Fibroblast of lung (primary cell): ENCODE measurements at regions not wholly inside any gene's neighbourhood (a gene's known extent, or its start where the extent isn't known, plus 50 kb on each side); places are given as distances from the start of the nearest gene placed in this dataset.

Experiments
- DNase-seq, 2 donors: peaks; one replicate each; pipeline versions ENCODE4 v3.0.0 to v3.0.0-alpha.2; 2010; ENCODE audit warnings: low read depth in 2 of 2
- H2AFZ ChIP-seq: 2 replicates; pipeline ENCODE4 v1.5.1; 2012; ENCODE audit warnings: low read length, control low read depth, inconsistent platforms
- H3K27ac ChIP-seq: 2 replicates; pipeline ENCODE4 v1.5.1; 2011; ENCODE audit warnings: low read length, control low read depth; ENCODE audit not compliant: insufficient read depth
- H3K27me3 ChIP-seq: 2 replicates; pipeline ENCODE4 v1.5.1; 2011; ENCODE audit warnings: mild to moderate bottlenecking, low read length; ENCODE audit not compliant: control insufficient read depth, insufficient read depth
- H3K36me3 ChIP-seq: 2 replicates; pipeline ENCODE4 v1.5.1; 2011; ENCODE audit warnings: low read length; ENCODE audit not compliant: control insufficient read depth, insufficient read depth
- H3K4me1 ChIP-seq: 2 replicates; pipeline ENCODE4 v1.5.1; 2011; ENCODE audit warnings: low read length; ENCODE audit not compliant: control insufficient read depth, insufficient read depth; ENCODE audit errors: extremely low read depth
- H3K4me2 ChIP-seq: 2 replicates; pipeline ENCODE4 v1.5.1; 2011; ENCODE audit warnings: low read length, control low read depth; ENCODE audit not compliant: insufficient read depth; ENCODE audit errors: extremely low read depth
- H3K4me3 ChIP-seq, 4 experiments: fragments of 200-600 bp in 1 of 4; sonication (generic) in 1 of 4; replicated peaks in 1 of 4; 2 replicates each; pipeline ENCODE4 v1.5.1; 2011 to 2016; ENCODE audit warnings: low read length in 4 of 4, low read depth in 3 of 4, mild to moderate bottlenecking in 3 of 4, control low read depth in 2 of 4, inconsistent platforms in 1 of 4, mixed read lengths in 1 of 4; ENCODE audit not compliant: insufficient read depth in 1 of 4; ENCODE audit errors: control extremely low read depth in 1 of 4
- H3K79me2 ChIP-seq: 2 replicates; pipeline ENCODE4 v1.5.1; 2012; ENCODE audit warnings: mild to moderate bottlenecking, low read length, inconsistent platforms; ENCODE audit not compliant: control insufficient read depth, insufficient read depth
- H3K9ac ChIP-seq: 2 replicates; pipeline ENCODE4 v1.5.1; 2011; ENCODE audit warnings: mild to moderate bottlenecking, low read length, control low read depth; ENCODE audit not compliant: insufficient read depth
- H3K9me3 ChIP-seq: 2 replicates; pipeline ENCODE4 v1.5.1; 2012; ENCODE audit warnings: low read depth, low read length; ENCODE audit not compliant: control insufficient read depth, insufficient read depth
- H4K20me1 ChIP-seq: 2 replicates; pipeline ENCODE4 v1.5.1; 2011; ENCODE audit warnings: low read length; ENCODE audit not compliant: control insufficient read depth, insufficient read depth; ENCODE audit errors: extremely low read depth
- CTCF ChIP-seq, 2 donors: IDR thresholded peaks in 1 of 2; conservative IDR thresholded peaks in 1 of 2; 1 replicate in 1 of 2; 2 replicates in 1 of 2; pipeline ENCODE4 v1.5.1; 2011 to 2012; ENCODE audit warnings: low read length in 2 of 2, control low read depth in 1 of 2, inconsistent platforms in 1 of 2, low read depth in 1 of 2, mild to moderate bottlenecking in 1 of 2
- EZH2 ChIP-seq: IDR thresholded peaks from 2 replicates; pipeline ENCODE4 v1.5.1; 2012; ENCODE audit warnings: low read length, control low read depth, mild to moderate bottlenecking; ENCODE audit errors: missing control alignments

GRCh38 chr9:14501366-14501765 lies 187.4 kb upstream of the NFIB start:
- no peak overlapping the region for H2AFZ ChIP-seq
- no peak overlapping the region for H3K27ac ChIP-seq
- H3K4me3 ChIP-seq = no peak overlapping the region
- no peaks in the 10 kb centered on the region for H3K27me3 ChIP-seq
- DNase-seq = no peak
- TF ChIP-seq EZH2 (no peak), CTCF (conservative IDR thresholded peaks at IDR 0.05 in 1 of 2, IDR thresholded peaks at IDR 0.05 in 1 of 2; ENCODE audit: low read depth in 1 of 2, low read length in 2 of 2) (no peak)
- H3K79me2 ChIP-seq = no peaks in the 10 kb centered on the region
- H3K4me1 ChIP-seq = no peaks in the 10 kb centered on the region
- H3K4me2 ChIP-seq = no peak overlapping the region
- no peaks in the 10 kb centered on the region for H3K36me3 ChIP-seq
- no peaks in the 10 kb centered on the region for H3K9me3 ChIP-seq
- no peaks in the 10 kb centered on the region for H4K20me1 ChIP-seq
- no peak overlapping the region for H3K9ac ChIP-seq

- DNase-seq = no peak
Measured at GRCh38 chr9:14500705-14501104, 186.8 kb upstream of the NFIB start.

GRCh38 chr9:14499976-14500375 lies 186.0 kb upstream of the NFIB start:
- TF ChIP-seq CTCF (conservative IDR thresholded peaks at IDR 0.05 in 1 of 2, IDR thresholded peaks at IDR 0.05 in 1 of 2; ENCODE audit: low read depth in 1 of 2, low read length in 2 of 2) (no peak), EZH2 (no peak)

More at GRCh38 chr9:14500705-14501104, 186.8 kb upstream of the NFIB start:
- Histone ChIP-seq H3K27me3 (no peaks in the 10 kb centered on the region), H2AFZ (no peak overlapping the region), H3K9ac (no peak overlapping the region), H3K9me3 (no peaks in the 10 kb centered on the region), H3K36me3 (no peaks in the 10 kb centered on the region), H3K79me2 (no peaks in the 10 kb centered on the region), H3K4me1 (no peaks in the 10 kb centered on the region), H3K4me3 (no peak overlapping the region), H4K20me1 (no peaks in the 10 kb centered on the region), H3K4me2 (no peak overlapping the region), H3K27ac (no peak overlapping the region)
- TF ChIP-seq CTCF (conservative IDR thresholded peaks at IDR 0.05 in 1 of 2, IDR thresholded peaks at IDR 0.05 in 1 of 2; ENCODE audit: low read depth in 1 of 2, low read length in 2 of 2) = no peak
- no peak for TF ChIP-seq EZH2

More at GRCh38 chr9:14499976-14500375, 186.0 kb upstream of the NFIB start:
- Histone ChIP-seq H3K4me1 (no peaks in the 10 kb centered on the region), H3K4me2 (no peak overlapping the region), H3K9ac (no peak overlapping the region), H3K27ac (no peak overlapping the region), H4K20me1 (no peaks in the 10 kb centered on the region), H3K4me3 (no peak overlapping the region), H3K27me3 (no peaks in the 10 kb centered on the region), H2AFZ (no peak overlapping the region), H3K79me2 (no peaks in the 10 kb centered on the region), H3K36me3 (no peaks in the 10 kb centered on the region), H3K9me3 (no peaks in the 10 kb centered on the region)
- no peak for DNase-seq
